ENCODE measurements at regions not wholly inside any gene's neighbourhood (a gene's known extent, or its start where the extent isn't known, plus 50 kb on each side); places are given as distances from the start of the nearest gene placed in this dataset.

GRCh38 chr2:8405334-8405733, 276.5 kb upstream of the ID2 start:
- H3K9me3 ChIP-seq (replicated peaks; ENCODE audit: control insufficient read depth, low read depth, low read length): no peaks in the 10 kb centered on the region
- no peak for DNase-seq
- 100% methylated on average over 1 of the region's 3 CpGs for WGBS (ENCODE audit: insufficient coverage)
- no peaks in the 10 kb centered on the region for H3K27me3 ChIP-seq (ENCODE audit: control insufficient read depth, insufficient read depth, low read length)
- no peak overlapping the region for H3K4me3 ChIP-seq (ENCODE audit: low read length)
- H3K36me3 ChIP-seq (ENCODE audit: control insufficient read depth, insufficient read depth, low read length): no peaks in the 10 kb centered on the region
- H3K27ac ChIP-seq (ENCODE audit: low read length): no peak overlapping the region
- peaks cover 16% of the 10 kb centered on the region for H3K4me1 ChIP-seq (ENCODE audit: control insufficient read depth, insufficient read depth, low read length)

DNA sequence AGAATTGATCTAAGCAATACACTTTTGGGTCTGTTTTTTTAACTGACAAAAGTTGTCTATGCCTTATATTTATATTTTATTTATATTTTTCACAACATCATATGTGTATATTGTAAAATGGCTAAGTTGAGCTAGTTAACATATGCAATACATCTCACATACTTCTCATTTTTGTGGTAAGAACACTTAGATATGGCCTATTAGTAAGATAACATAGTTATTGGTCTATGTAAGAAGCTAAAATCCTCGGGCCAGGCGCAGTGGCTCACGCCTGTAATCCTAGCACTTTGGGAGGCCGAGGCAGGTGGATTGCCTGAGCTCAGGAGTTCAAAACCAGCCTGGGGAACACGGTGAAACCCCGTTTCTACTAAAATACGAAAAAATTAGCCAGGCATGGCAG, 275.6 kb upstream of the ID2 start:
- Histone ChIP-seq H3K27ac (ENCODE audit: low read length) (no peak overlapping the region), H3K4me3 (ENCODE audit: low read length) (no peak overlapping the region), H3K36me3 (ENCODE audit: control insufficient read depth, insufficient read depth, low read length) (no peaks in the 10 kb centered on the region), H3K27me3 (ENCODE audit: control insufficient read depth, insufficient read depth, low read length) (no peaks in the 10 kb centered on the region), H3K9me3 (replicated peaks; ENCODE audit: control insufficient read depth, low read depth, low read length) (no peaks in the 10 kb centered on the region), H3K4me1 (ENCODE audit: control insufficient read depth, insufficient read depth, low read length) (peaks cover 16% of the 10 kb centered on the region)
- DNase-seq: no peak
- 78% methylated on average over 7 of the region's 7 CpGs for WGBS (ENCODE audit: insufficient coverage)

- no peak for DNase-seq
- H3K9me3 ChIP-seq (replicated peaks; ENCODE audit: control insufficient read depth, low read depth, low read length): no peaks in the 10 kb centered on the region
- WGBS (ENCODE audit: insufficient coverage): 83% methylated on average over 1 of the region's 3 CpGs
- H3K27ac ChIP-seq (ENCODE audit: low read length): no peak overlapping the region
- H3K4me3 ChIP-seq (ENCODE audit: low read length): no peak overlapping the region
- H3K4me1 ChIP-seq (ENCODE audit: control insufficient read depth, insufficient read depth, low read length): peaks cover 14% of the 10 kb centered on the region
- H3K36me3 ChIP-seq (ENCODE audit: control insufficient read depth, insufficient read depth, low read length): no peaks in the 10 kb centered on the region
- H3K27me3 ChIP-seq (ENCODE audit: control insufficient read depth, insufficient read depth, low read length): no peaks in the 10 kb centered on the region
Measured at GRCh38 chr2:8407332-8407731, 274.5 kb upstream of the ID2 start.

- no peaks in the 10 kb centered on the region for H3K9me3 ChIP-seq (replicated peaks; ENCODE audit: control insufficient read depth, low read depth, low read length)
- no peak overlapping the region for H3K27ac ChIP-seq (ENCODE audit: low read length)
- H3K4me1 ChIP-seq (ENCODE audit: control insufficient read depth, insufficient read depth, low read length): peaks cover 21% of the 10 kb centered on the region
- H3K27me3 ChIP-seq (ENCODE audit: control insufficient read depth, insufficient read depth, low read length): no peaks in the 10 kb centered on the region
- WGBS (ENCODE audit: insufficient coverage): 96% methylated on average over 5 of the region's 8 CpGs
- no peak for DNase-seq
- no peak overlapping the region for H3K4me3 ChIP-seq (ENCODE audit: low read length)
- no peaks in the 10 kb centered on the region for H3K36me3 ChIP-seq (ENCODE audit: control insufficient read depth, insufficient read depth, low read length)
Measured at GRCh38 chr2:8408560-8409460, 273.0 kb upstream of the ID2 start.

DNA sequence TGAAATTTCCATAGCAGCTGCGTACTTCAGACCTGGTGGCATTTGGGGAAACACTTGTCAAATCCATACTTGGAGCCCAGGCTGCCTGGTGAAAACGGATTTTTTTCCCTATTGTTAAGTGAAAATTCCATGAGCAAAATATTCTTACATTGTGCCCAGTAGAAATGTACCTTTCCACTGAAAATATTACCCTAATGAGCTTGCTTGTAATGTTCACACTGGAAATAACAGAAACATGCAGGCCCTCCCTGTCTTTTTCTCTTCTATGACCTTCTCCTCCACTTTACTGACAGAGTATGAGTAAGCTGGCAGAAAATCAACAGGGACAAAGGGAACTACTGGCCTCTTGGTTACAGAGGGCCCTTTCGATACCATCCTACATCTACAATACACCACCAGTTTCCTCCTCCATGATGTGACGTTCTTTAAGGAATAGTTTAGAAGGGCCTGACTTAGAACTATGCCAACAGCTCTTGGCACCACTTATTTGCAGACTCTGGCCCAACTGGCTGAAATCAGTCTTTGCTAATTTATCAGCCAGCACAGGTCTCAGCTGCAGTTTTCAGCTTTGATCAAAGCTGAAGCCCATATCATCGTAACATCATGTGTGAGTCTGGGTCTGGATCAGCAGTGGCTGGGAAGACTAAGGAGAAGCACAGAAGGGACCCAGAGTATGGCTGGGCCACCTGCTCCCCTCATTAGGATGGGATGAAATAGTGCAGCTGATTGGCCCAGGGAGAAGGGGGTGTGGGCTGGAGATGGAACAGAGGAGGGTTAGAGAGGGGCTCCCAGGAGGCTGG, 272.2 kb upstream of the ID2 start:
- Histone ChIP-seq H3K4me3 (ENCODE audit: low read length) (no peak overlapping the region), H3K4me1 (ENCODE audit: control insufficient read depth, insufficient read depth, low read length) (peaks cover 17% of the 10 kb centered on the region), H3K27ac (ENCODE audit: low read length) (no peak overlapping the region), H3K36me3 (ENCODE audit: control insufficient read depth, insufficient read depth, low read length) (no peaks in the 10 kb centered on the region), H3K27me3 (ENCODE audit: control insufficient read depth, insufficient read depth, low read length) (no peaks in the 10 kb centered on the region), H3K9me3 (replicated peaks; ENCODE audit: control insufficient read depth, low read depth, low read length) (no peaks in the 10 kb centered on the region)
- 80% methylated on average over 2 of the region's 5 CpGs for whole genome bisulfite sequencing (ENCODE audit: insufficient coverage)
- no peak for DNase-seq

GRCh38 chr2:8412082-8412481, 269.8 kb upstream of the ID2 start:
- 61% methylated on average over 8 of the region's 9 CpGs for WGBS (ENCODE audit: insufficient coverage)
- Histone ChIP-seq H3K4me3 (ENCODE audit: low read length) (no peak overlapping the region), H3K36me3 (ENCODE audit: control insufficient read depth, insufficient read depth, low read length) (no peaks in the 10 kb centered on the region), H3K27me3 (ENCODE audit: control insufficient read depth, insufficient read depth, low read length) (no peaks in the 10 kb centered on the region), H3K9me3 (replicated peaks; ENCODE audit: control insufficient read depth, low read depth, low read length) (no peaks in the 10 kb centered on the region), H3K4me1 (ENCODE audit: control insufficient read depth, insufficient read depth, low read length) (peaks cover 26% of the 10 kb centered on the region), H3K27ac (ENCODE audit: low read length) (no peak overlapping the region)
- DNase-seq: no peak

DNA sequence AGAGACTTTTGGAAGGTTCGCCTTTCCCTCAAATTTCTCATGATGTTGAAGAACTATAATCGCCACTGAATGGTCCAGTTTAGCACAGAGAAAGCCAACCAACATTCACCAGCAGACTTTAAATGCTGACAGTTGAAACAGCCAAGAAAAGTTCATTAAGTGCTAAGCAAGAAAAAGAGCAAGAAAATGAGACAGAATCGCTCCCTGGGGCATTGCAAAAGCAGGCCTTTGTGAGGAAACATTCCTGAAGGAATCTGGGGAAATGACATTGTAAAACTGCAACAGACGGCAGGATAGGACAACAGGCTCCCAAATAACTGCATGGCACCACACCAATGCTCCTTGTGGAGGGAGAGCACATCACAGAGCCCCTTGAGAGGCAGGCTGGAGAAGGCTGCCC, 269.3 kb upstream of the ID2 start:
- Histone ChIP-seq H3K27me3 (ENCODE audit: control insufficient read depth, insufficient read depth, low read length) (no peaks in the 10 kb centered on the region), H3K4me1 (ENCODE audit: control insufficient read depth, insufficient read depth, low read length) (peaks cover 26% of the 10 kb centered on the region), H3K27ac (ENCODE audit: low read length) (no peak overlapping the region), H3K36me3 (ENCODE audit: control insufficient read depth, insufficient read depth, low read length) (no peaks in the 10 kb centered on the region), H3K4me3 (ENCODE audit: low read length) (no peak overlapping the region), H3K9me3 (replicated peaks; ENCODE audit: control insufficient read depth, low read depth, low read length) (no peaks in the 10 kb centered on the region)
- WGBS (ENCODE audit: insufficient coverage): 50% methylated on average over 3 of the region's 4 CpGs
- DNase-seq: peak; percentile 59

DNA sequence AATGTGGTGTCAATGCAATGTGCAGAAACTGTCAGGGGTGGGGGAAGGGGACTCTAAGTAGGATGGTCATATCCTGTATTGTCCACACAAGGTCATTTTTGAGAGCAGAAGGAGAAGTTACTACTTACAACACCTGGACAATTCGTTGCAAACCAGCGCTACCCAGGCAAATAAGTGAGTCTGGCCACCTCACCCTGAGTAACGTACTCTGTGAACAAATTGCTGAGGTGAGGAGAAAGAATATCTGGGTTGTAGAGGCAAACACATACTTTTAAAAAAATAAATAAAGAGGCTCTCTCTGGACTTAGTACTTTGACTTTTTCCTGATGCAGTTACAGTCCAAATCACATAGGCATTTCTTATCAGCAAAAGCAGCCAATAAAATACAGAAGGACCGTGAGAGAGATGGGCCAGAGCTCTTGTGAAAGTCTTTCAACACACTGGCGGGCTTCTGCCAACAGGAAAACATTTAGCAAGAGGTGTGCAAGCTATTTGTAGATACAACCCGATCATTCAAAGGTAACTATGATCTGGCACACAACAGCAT, 268.2 kb upstream of the ID2 start:
- DNase-seq: no peak
- Histone ChIP-seq H3K36me3 (ENCODE audit: control insufficient read depth, insufficient read depth, low read length) (no peaks in the 10 kb centered on the region), H3K4me3 (ENCODE audit: low read length) (no peak overlapping the region), H3K9me3 (replicated peaks; ENCODE audit: control insufficient read depth, low read depth, low read length) (no peaks in the 10 kb centered on the region), H3K4me1 (ENCODE audit: control insufficient read depth, insufficient read depth, low read length) (peaks cover 26% of the 10 kb centered on the region), H3K27ac (ENCODE audit: low read length) (no peak overlapping the region), H3K27me3 (ENCODE audit: control insufficient read depth, insufficient read depth, low read length) (no peaks in the 10 kb centered on the region)
- no CpG with 5 or more reads among the region's 6 CpGs for WGBS (ENCODE audit: insufficient coverage)

DNA sequence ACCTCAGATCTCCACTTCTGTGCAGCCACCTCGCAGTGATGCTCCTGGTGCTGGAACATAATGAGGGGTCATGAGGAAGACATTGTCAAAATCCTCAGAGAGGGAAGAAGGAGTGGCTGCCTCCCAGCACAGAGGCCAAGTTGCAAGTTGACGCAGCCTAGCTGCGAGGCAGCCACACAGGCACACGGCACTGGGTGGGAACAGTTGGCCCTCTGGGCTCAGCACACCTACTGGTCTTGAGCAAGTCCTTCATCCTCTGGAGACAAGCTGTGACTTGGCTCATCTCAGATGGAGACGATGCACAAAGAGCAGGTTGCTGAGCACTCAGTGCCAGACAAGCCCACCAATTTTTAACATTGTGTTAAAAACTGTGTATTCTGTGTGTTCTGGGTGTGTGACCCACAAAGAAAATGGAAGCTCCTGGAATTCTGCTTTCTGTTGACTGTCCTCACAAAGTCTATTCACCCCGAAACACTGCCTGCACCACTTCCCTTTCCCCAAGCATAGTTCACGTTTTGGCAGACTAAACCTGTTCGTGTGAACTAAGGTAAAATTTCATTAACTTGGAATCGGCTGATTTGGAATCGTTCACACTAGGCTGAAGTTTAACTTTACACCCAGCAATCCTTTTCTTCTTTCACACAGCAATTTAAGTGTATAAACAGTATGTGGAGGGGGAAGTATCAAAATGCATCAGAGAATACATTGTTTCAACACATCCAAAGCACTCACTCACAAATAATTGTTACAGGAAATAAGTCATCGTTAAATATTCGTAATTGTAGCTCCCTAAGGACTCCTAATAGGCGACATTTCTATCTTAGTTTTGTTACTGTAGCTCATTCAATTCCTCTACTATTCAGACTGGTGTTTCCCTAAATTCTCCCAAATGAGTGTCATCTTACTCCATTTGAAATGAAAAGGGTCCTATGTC, 266.6 kb upstream of the ID2 start:
- H3K4me1 ChIP-seq (ENCODE audit: control insufficient read depth, insufficient read depth, low read length): peaks cover 23% of the 10 kb centered on the region
- no peaks in the 10 kb centered on the region for H3K27me3 ChIP-seq (ENCODE audit: control insufficient read depth, insufficient read depth, low read length)
- no peak for DNase-seq
- peak overlapping the region; percentile 9 for H3K4me3 ChIP-seq (ENCODE audit: low read length)
- H3K27ac ChIP-seq (ENCODE audit: low read length): peak overlapping the region; percentile 83
- WGBS (ENCODE audit: insufficient coverage): 87% methylated on average over 4 of the region's 13 CpGs
- no peaks in the 10 kb centered on the region for H3K36me3 ChIP-seq (ENCODE audit: control insufficient read depth, insufficient read depth, low read length)
- H3K9me3 ChIP-seq (replicated peaks; ENCODE audit: control insufficient read depth, low read depth, low read length): no peaks in the 10 kb centered on the region

Measured in muscle of leg (tissue), 3 donors.